ENCODE measurements at regions not wholly inside any gene's neighbourhood (a gene's known extent, or its start where the extent isn't known, plus 50 kb on each side); places are given as distances from the start of the nearest gene placed in this dataset.
A peak's percentile ranks its signal among the peaks of the same experiment; 100 is the strongest.

GRCh38 chr19:32104153-32104849 is 241.1 kb upstream of the ZNF507 start:
- TF ChIP-seq RCOR1 (IDR thresholded peaks at IDR 0.05; ENCODE audit: low read depth, low read length) = no peak
- TF ChIP-seq ELK1 (IDR thresholded peaks at IDR 0.05; ENCODE audit: low read depth, low read length) = no peak
- TF ChIP-seq, protein P1, sequence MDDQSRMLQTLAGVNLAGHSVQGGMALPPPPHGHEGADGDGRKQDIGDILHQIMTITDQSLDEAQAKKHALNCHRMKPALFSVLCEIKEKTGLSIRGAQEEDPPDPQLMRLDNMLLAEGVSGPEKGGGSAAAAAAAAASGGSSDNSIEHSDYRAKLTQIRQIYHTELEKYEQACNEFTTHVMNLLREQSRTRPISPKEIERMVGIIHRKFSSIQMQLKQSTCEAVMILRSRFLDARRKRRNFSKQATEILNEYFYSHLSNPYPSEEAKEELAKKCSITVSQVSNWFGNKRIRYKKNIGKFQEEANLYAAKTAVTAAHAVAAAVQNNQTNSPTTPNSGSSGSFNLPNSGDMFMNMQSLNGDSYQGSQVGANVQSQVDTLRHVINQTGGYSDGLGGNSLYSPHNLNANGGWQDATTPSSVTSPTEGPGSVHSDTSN (IDR thresholded peaks at IDR 0.05) = no peak
- TF ChIP-seq JUNB (IDR thresholded peaks at IDR 0.05) = no peak
- no peak for TF ChIP-seq MAFK (IDR thresholded peaks at IDR 0.05; ENCODE audit: partially characterized antibody)
- TF ChIP-seq, protein P2, sequence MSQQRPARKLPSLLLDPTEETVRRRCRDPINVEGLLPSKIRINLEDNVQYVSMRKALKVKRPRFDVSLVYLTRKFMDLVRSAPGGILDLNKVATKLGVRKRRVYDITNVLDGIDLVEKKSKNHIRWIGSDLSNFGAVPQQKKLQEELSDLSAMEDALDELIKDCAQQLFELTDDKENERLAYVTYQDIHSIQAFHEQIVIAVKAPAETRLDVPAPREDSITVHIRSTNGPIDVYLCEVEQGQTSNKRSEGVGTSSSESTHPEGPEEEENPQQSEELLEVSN (IDR thresholded peaks at IDR 0.05; ENCODE audit: borderline replicate concordance, low read depth) = no peak
- H3K9me3 ChIP-seq = no peaks in the 10 kb centered on the region
- 17% methylated on average over 16 of the region's 16 CpGs for WGBS (ENCODE audit: missing lambda C conversion rate)
- no peak overlapping the region for H3K27ac ChIP-seq
- DNase-seq (ENCODE audit: low read depth in 1 of 2, low spot score in 1 of 2) (peak in 1 of 2 experiments; percentile 24), ATAC-seq (peak; percentile 70 to 83), FAIRE-seq (no peak)
- CTCF ChIA-PET = interaction anchor here (0.7 to 1.3 kb wide), 3 partner anchors 9 to 39 kb away, joined by 3 read pairs; no protein-coding TSS in a partner anchor
- no peaks in the 10 kb centered on the region for H3K4me1 ChIP-seq
- H3K4me3 ChIP-seq = no peak overlapping the region
- no peak overlapping the region for H3K4me2 ChIP-seq
- POLR2A ChIA-PET = no interaction called here

DNA sequence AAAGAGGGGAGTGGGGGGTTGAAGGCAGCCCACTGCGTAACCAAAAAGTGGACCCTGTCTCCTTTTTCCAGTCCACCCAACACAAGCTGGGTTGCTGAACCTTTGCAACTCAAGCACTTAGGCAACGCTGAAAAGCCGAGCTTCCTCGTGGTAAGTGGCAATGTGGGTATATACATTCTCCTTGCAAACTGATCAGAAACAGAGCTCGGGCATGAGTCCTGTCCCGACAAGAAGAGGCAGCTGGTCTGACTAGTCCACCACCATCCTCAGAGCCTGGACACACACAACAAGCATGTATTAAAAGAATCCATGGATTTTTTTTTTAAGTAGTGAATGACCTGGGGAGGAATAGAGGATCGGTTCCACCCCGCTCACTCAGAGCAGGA is 240.6 kb upstream of the ZNF507 start:
- CTCF ChIA-PET = no interaction called here
- no peaks in the 10 kb centered on the region for H3K4me1 ChIP-seq
- ATAC-seq (peak in 1 of 2 experiments; percentile 39; a peak in 2 of 6 replicates), DNase-seq (ENCODE audit: low read depth in 1 of 2, low spot score in 1 of 2) (no peak), FAIRE-seq (no peak)
- POLR2A ChIA-PET = no interaction called here
- no peak overlapping the region for H3K27ac ChIP-seq
- 24% methylated on average over 8 of the region's 8 CpGs for WGBS (ENCODE audit: missing lambda C conversion rate)
- TF ChIP-seq NR3C1 (IDR thresholded peaks at IDR 0.05) = no peak
- TF ChIP-seq HOXA7 (CRISPR knock-in tag; IDR thresholded peaks at IDR 0.05) = no peak
- no peak for TF ChIP-seq CHD2 (IDR thresholded peaks at IDR 0.05; ENCODE audit: low read length, partially characterized antibody)
- no peak for TF ChIP-seq MAZ (IDR thresholded peaks at IDR 0.05; ENCODE audit: borderline replicate concordance, low read depth, low read length)
- TF ChIP-seq REST (IDR thresholded peaks at IDR 0.05) = no peak
- no peak for TF ChIP-seq RAD21 (conservative IDR thresholded peaks at IDR 0.05 in 1 of 2, IDR thresholded peaks at IDR 0.05 in 1 of 2)
- no peak for TF ChIP-seq ZFP36 (IDR thresholded peaks at IDR 0.05; ENCODE audit: borderline replicate concordance, partially characterized antibody)
- no peaks in the 10 kb centered on the region for H3K9me3 ChIP-seq
- no peak overlapping the region for H3K4me2 ChIP-seq
- no peak overlapping the region for H3K4me3 ChIP-seq

- Histone ChIP-seq H3K4me1 (no peaks in the 10 kb centered on the region), H3K27ac (no peak overlapping the region), H3K4me3 (no peak overlapping the region), H3K9me3 (no peaks in the 10 kb centered on the region), H3K4me2 (no peak overlapping the region)
- DNase-seq (ENCODE audit: low read depth in 1 of 2, low spot score in 1 of 2) (no peak), ATAC-seq (no peak), FAIRE-seq (no peak)
- ChIA-PET CTCF (interaction anchor here (0.9 kb wide), 1 partner anchor 156 kb away, joined by 3 read pairs; no protein-coding TSS in a partner anchor), POLR2A (no interaction called here)
- 23% methylated on average over 16 of the region's 16 CpGs for WGBS (ENCODE audit: missing lambda C conversion rate)
- TF ChIP-seq HES2 (IDR thresholded peaks at IDR 0.05) = no peak
- TF ChIP-seq FOSL2 (IDR thresholded peaks at IDR 0.05) = no peak
- no peak for TF ChIP-seq FOSL2 (CRISPR knock-in tag; IDR thresholded peaks at IDR 0.05)
- no peak for TF ChIP-seq JUNB (IDR thresholded peaks at IDR 0.05)
- TF ChIP-seq HOXB5 (CRISPR knock-in tag; IDR thresholded peaks at IDR 0.05) = no peak
- TF ChIP-seq MAFK (IDR thresholded peaks at IDR 0.05; ENCODE audit: partially characterized antibody) = no peak
- TF ChIP-seq, protein P3, sequence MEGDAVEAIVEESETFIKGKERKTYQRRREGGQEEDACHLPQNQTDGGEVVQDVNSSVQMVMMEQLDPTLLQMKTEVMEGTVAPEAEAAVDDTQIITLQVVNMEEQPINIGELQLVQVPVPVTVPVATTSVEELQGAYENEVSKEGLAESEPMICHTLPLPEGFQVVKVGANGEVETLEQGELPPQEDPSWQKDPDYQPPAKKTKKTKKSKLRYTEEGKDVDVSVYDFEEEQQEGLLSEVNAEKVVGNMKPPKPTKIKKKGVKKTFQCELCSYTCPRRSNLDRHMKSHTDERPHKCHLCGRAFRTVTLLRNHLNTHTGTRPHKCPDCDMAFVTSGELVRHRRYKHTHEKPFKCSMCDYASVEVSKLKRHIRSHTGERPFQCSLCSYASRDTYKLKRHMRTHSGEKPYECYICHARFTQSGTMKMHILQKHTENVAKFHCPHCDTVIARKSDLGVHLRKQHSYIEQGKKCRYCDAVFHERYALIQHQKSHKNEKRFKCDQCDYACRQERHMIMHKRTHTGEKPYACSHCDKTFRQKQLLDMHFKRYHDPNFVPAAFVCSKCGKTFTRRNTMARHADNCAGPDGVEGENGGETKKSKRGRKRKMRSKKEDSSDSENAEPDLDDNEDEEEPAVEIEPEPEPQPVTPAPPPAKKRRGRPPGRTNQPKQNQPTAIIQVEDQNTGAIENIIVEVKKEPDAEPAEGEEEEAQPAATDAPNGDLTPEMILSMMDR (IDR thresholded peaks at IDR 0.05) = no peak
- TF ChIP-seq, protein P2 (IDR thresholded peaks at IDR 0.05; ENCODE audit: borderline replicate concordance, low read depth) = no peak
- TF ChIP-seq GATA3 (IDR thresholded peaks at IDR 0.05; ENCODE audit: borderline replicate concordance) = no peak
- TF ChIP-seq HEYL (CRISPR knock-in tag; IDR thresholded peaks at IDR 0.05) = no peak
These were observed 239.7 kb upstream of the ZNF507 start for GRCh38 chr19:32105527-32106310.

All from A549 (cell line).